HEK293 (cell line): ENCODE measurements at regions not wholly inside any gene's neighbourhood (a gene's known extent, or its start where the extent isn't known, plus 50 kb on each side); places are given as distances from the start of the nearest gene placed in this dataset.

ENCODE experiments used
- CTCF ChIA-PET: fragments of 350-600 bp; formaldehyde crosslinking; extraction: SDS; loops from one replicate; lab custom pipeline; 2021; ENCODE audit warnings: antibody characterized with exemption; lab: Yijun Ruan, JAX
- POLR2A ChIA-PET: fragments of 300-600 bp; formaldehyde crosslinking; extraction: SDS; loops from one replicate; lab custom pipeline; 2020; ENCODE audit warnings: antibody characterized with exemption, inconsistent platforms; lab: Yijun Ruan, JAX
- H3K27ac ChIP-seq: fragments of 200-500 bp; sonication (Bioruptor generic); 2 replicates; pipeline ENCODE4 v1.5.1; 2014; ENCODE audit warnings: low read depth, low read length, control low read depth, inconsistent platforms; ENCODE audit errors: extremely low read depth
- H3K36me3 ChIP-seq, 2 experiments: fragments of 200-500 bp in 1 of 2; sonication (Bioruptor generic) in 1 of 2; 1 replicate in 1 of 2; 2 replicates in 1 of 2; pipeline ENCODE4 v1.5.1; 2014 to 2017; ENCODE audit warnings: inconsistent platforms in 2 of 2, low read length in 2 of 2; ENCODE audit not compliant: control insufficient read depth in 2 of 2, insufficient read depth in 1 of 2
- H3K4me1 ChIP-seq: fragments of 200-500 bp; sonication (Bioruptor generic); 2 replicates; pipeline ENCODE4 v1.5.1; 2014; ENCODE audit warnings: mild to moderate bottlenecking, low read length, inconsistent platforms; ENCODE audit not compliant: control insufficient read depth, insufficient read depth
- H3K4me3 ChIP-seq: 2 replicates; pipeline ENCODE4 v1.5.1; 2011; ENCODE audit warnings: low read depth, mild to moderate bottlenecking, control low read depth, low read length, moderate library complexity
- H3K9me3 ChIP-seq: fragments of 200-500 bp; sonication (Bioruptor generic); 2 replicates; pipeline ENCODE4 v1.5.1; 2014; ENCODE audit warnings: low read depth, low read length, inconsistent platforms; ENCODE audit not compliant: control insufficient read depth, insufficient read depth
- EGR2 ChIP-seq: fragments of 450-650 bp; formaldehyde crosslinking; IDR thresholded peaks from 2 replicates; pipeline ENCODE4 v1.5.1; 2016; ENCODE audit warnings: low read depth, missing biosample characterization, missing genetic modification characterization
- GLIS2 ChIP-seq: fragments of 450-650 bp; formaldehyde crosslinking; IDR thresholded peaks from 2 replicates; pipeline ENCODE4 v1.5.1; 2016; ENCODE audit warnings: missing biosample characterization, missing genetic modification characterization
- HOXD13 ChIP-seq: sonication (generic); formaldehyde crosslinking; IDR thresholded peaks from 2 replicates; pipeline ENCODE4 v1.8.0; 2022; ENCODE audit warnings: missing genetic modification reagents, borderline replicate concordance
- SCRT1 ChIP-seq: fragments of 450-650 bp; formaldehyde crosslinking; IDR thresholded peaks from 2 replicates; pipeline ENCODE4 v1.5.1; 2016; ENCODE audit warnings: missing biosample characterization, missing genetic modification characterization, borderline replicate concordance
- WT1 ChIP-seq: fragments of 450-650 bp; formaldehyde crosslinking; IDR thresholded peaks from 2 replicates; pipeline ENCODE4 v1.5.1; 2016; ENCODE audit warnings: missing biosample characterization, missing genetic modification characterization
- ZBTB1 ChIP-seq: fragments of 450-650 bp; formaldehyde crosslinking; IDR thresholded peaks from 2 replicates; pipeline ENCODE4 v1.5.1; 2016; ENCODE audit warnings: missing biosample characterization, missing genetic modification characterization
- ZBTB48 ChIP-seq: fragments of 450-650 bp; formaldehyde crosslinking; IDR thresholded peaks from 2 replicates; pipeline ENCODE4 v1.5.1; 2016; ENCODE audit warnings: missing biosample characterization, missing genetic modification characterization
- ZNF114 ChIP-seq: fragments of 450-650 bp; formaldehyde crosslinking; IDR thresholded peaks from 2 replicates; pipeline ENCODE4 v1.5.0; 2017; ENCODE audit warnings: missing biosample characterization, missing genetic modification characterization
- ZNF138 ChIP-seq: fragments of 450-650 bp; formaldehyde crosslinking; IDR thresholded peaks from 2 replicates; pipeline ENCODE4 v1.5.1; 2016; ENCODE audit warnings: missing biosample characterization, missing genetic modification characterization, borderline replicate concordance
- ZNF174 ChIP-seq: fragments of 450-650 bp; formaldehyde crosslinking; IDR thresholded peaks from 2 replicates; pipeline ENCODE4 v1.5.0; 2017; ENCODE audit warnings: missing biosample characterization, mild to moderate bottlenecking, missing genetic modification characterization
- ZNF175 ChIP-seq: fragments of 450-650 bp; formaldehyde crosslinking; IDR thresholded peaks from 2 replicates; pipeline ENCODE4 v1.5.1; 2016; ENCODE audit warnings: missing biosample characterization, missing genetic modification characterization
- ZNF202 ChIP-seq: fragments of 450-650 bp; formaldehyde crosslinking; IDR thresholded peaks from 2 replicates; pipeline ENCODE4 v1.5.1; 2016; ENCODE audit warnings: missing biosample characterization, missing genetic modification characterization, borderline replicate concordance
- ZNF501 ChIP-seq: fragments of 450-650 bp; formaldehyde crosslinking; IDR thresholded peaks from 2 replicates; pipeline ENCODE4 v1.5.1; 2016; ENCODE audit warnings: missing biosample characterization, missing genetic modification characterization
- ZNF544 ChIP-seq: fragments of 450-650 bp; formaldehyde crosslinking; IDR thresholded peaks from 2 replicates; pipeline ENCODE4 v1.5.0; 2017; ENCODE audit warnings: missing biosample characterization, missing genetic modification characterization
- ZNF548 ChIP-seq: fragments of 450-650 bp; formaldehyde crosslinking; IDR thresholded peaks from 2 replicates; pipeline ENCODE4 v1.5.1; 2016; ENCODE audit warnings: missing biosample characterization, missing genetic modification characterization
- ZNF555 ChIP-seq: fragments of 450-650 bp; formaldehyde crosslinking; conservative IDR thresholded peaks from 2 replicates; pipeline ENCODE4 v1.5.1; 2017; ENCODE audit warnings: missing biosample characterization, mild to moderate bottlenecking, missing genetic modification characterization, inconsistent platforms
- ZNF558 ChIP-seq: fragments of 450-650 bp; formaldehyde crosslinking; IDR thresholded peaks from 2 replicates; pipeline ENCODE4 v1.5.1; 2016; ENCODE audit warnings: missing biosample characterization, missing genetic modification characterization
- ZNF830 ChIP-seq: fragments of 450-650 bp; IDR thresholded peaks from 2 replicates; pipeline ENCODE4 v1.5.0; 2018; ENCODE audit warnings: missing biosample characterization, missing genetic modification characterization, low read depth, mild to moderate bottlenecking, moderate library complexity
- ZNF843 ChIP-seq: fragments of 450-650 bp; formaldehyde crosslinking; IDR thresholded peaks from 2 replicates; pipeline ENCODE4 v1.5.1; 2016; ENCODE audit warnings: missing biosample characterization, missing genetic modification characterization
- TF ChIP-seq, protein P1 (sequence below): fragments of 450-650 bp; formaldehyde crosslinking; IDR thresholded peaks from 2 replicates; pipeline ENCODE4 v1.5.1; 2016; ENCODE audit warnings: missing biosample characterization, missing genetic modification characterization, borderline replicate concordance
- TF ChIP-seq, protein P2 (sequence below): fragments of 450-650 bp; formaldehyde crosslinking; IDR thresholded peaks from 2 replicates; pipeline ENCODE4 v1.5.1; 2016; ENCODE audit warnings: missing biosample characterization, missing genetic modification characterization, low read depth

DNA sequence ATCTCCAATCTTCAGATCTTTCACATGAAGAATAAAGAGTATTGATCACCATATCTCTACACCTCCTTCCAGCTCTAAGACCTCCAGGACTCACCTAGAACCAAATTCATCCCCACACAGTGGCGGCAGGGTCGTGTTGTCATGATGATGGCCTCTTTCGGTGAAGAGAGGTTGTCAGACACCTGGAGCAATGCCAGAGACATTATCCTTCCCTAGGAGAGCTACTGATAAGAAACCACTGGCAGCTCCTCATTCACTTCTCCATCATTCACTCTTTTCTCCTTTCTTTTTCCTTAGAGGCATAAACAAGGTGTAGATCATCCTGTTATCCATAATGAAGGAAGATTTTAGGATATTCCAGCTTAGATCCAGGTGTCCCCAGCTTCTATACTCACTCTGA, 197.9 kb upstream of the TNP1 start (continued):
- TF ChIP-seq WT1 (no peak), ZNF830 (tag by site-specific recombination) (no peak)
- TF ChIP-seq, all 188 proteins: peak for 0

DNA sequence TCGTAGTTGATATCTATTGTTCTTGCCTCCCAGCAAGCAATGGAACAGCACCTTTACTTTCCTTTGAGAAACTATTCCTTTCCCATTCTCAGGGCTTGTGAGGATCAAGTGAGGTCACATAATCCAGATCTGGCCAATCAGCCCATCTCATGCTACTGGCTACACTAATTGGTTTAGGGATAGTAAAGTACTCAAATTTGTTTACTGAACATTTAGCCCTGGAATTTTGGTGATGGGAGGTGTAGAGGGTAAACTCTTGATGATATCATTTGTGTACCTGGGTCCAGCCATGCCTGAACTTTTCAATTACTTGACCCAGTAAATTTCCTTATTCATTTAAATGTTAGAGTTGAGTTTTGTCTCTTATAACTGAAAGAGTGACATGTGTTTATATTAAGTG, 195.8 kb upstream of the TNP1 start:
- H3K4me1 ChIP-seq, result peaks cover 5% of the 10 kb centered on the region
- no peaks in the 10 kb centered on the region for H3K9me3 ChIP-seq
- H3K4me3 ChIP-seq, result no peak overlapping the region
- CTCF ChIA-PET, result no interaction called here
- POLR2A ChIA-PET, result no interaction called here
- H3K27ac ChIP-seq, result no peak overlapping the region
- TF ChIP-seq ZNF174 (tag by site-specific recombination) (no peak), ZNF114 (tag by site-specific recombination) (no peak), ZNF544 (tag by site-specific recombination) (no peak)
- H3K36me3 ChIP-seq, result no peaks in the 10 kb centered on the region

DNA sequence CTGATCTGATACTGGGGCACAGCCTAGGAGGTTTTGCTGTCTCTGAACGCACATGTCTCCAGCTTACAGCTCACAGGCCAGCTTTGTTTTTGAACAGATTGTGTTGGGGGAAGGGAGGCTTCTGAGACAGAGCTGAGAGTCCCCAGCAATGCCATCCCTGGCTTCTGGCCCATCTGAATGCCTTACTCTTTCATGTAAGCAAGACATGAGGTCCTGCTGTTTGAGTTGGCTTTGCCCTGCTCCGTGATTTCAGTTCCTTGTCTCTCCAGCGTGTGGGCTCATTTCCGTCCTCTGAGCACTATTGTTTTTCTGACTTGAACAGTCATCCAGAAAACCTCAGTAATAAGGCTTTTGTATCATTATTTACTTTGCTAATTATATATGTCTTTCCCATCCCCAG, 194.9 kb upstream of the TNP1 start:
- TF ChIP-seq ZBTB1 (tag by site-specific recombination), result no peak
- no peak for TF ChIP-seq EGR2 (tag by site-specific recombination)
- no peak for TF ChIP-seq ZNF175 (tag by site-specific recombination)
- TF ChIP-seq ZNF174 (tag by site-specific recombination), result no peak
- no peak for TF ChIP-seq SCRT1
- TF ChIP-seq ZNF555 (tag by site-specific recombination), result no peak
- TF ChIP-seq, protein P1, sequence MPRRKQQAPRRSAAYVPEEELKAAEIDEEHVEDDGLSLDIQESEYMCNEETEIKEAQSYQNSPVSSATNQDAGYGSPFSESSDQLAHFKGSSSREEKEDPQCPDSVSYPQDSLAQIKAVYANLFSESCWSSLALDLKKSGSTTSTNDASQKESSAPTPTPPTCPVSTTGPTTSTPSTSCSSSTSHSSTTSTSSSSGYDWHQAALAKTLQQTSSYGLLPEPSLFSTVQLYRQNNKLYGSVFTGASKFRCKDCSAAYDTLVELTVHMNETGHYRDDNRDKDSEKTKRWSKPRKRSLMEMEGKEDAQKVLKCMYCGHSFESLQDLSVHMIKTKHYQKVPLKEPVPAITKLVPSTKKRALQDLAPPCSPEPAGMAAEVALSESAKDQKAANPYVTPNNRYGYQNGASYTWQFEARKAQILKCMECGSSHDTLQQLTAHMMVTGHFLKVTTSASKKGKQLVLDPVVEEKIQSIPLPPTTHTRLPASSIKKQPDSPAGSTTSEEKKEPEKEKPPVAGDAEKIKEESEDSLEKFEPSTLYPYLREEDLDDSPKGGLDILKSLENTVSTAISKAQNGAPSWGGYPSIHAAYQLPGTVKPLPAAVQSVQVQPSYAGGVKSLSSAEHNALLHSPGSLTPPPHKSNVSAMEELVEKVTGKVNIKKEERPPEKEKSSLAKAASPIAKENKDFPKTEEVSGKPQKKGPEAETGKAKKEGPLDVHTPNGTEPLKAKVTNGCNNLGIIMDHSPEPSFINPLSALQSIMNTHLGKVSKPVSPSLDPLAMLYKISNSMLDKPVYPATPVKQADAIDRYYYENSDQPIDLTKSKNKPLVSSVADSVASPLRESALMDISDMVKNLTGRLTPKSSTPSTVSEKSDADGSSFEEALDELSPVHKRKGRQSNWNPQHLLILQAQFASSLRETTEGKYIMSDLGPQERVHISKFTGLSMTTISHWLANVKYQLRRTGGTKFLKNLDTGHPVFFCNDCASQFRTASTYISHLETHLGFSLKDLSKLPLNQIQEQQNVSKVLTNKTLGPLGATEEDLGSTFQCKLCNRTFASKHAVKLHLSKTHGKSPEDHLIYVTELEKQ, result no peak
- no peak for TF ChIP-seq ZNF558
- no peak for TF ChIP-seq ZNF548 (tag by site-specific recombination)
- TF ChIP-seq GLIS2 (tag by site-specific recombination), result no peak
- TF ChIP-seq ZNF138 (tag by site-specific recombination), result no peak
- TF ChIP-seq WT1, result no peak
- no peak for TF ChIP-seq ZNF501 (tag by site-specific recombination)
- Histone ChIP-seq H3K4me1 (peaks cover 5% of the 10 kb centered on the region), H3K9me3 (no peaks in the 10 kb centered on the region), H3K4me3 (no peak overlapping the region), H3K27ac (no peak overlapping the region), H3K36me3 (no peaks in the 10 kb centered on the region)
- ChIA-PET CTCF (no interaction called here), POLR2A (no interaction called here)

DNA sequence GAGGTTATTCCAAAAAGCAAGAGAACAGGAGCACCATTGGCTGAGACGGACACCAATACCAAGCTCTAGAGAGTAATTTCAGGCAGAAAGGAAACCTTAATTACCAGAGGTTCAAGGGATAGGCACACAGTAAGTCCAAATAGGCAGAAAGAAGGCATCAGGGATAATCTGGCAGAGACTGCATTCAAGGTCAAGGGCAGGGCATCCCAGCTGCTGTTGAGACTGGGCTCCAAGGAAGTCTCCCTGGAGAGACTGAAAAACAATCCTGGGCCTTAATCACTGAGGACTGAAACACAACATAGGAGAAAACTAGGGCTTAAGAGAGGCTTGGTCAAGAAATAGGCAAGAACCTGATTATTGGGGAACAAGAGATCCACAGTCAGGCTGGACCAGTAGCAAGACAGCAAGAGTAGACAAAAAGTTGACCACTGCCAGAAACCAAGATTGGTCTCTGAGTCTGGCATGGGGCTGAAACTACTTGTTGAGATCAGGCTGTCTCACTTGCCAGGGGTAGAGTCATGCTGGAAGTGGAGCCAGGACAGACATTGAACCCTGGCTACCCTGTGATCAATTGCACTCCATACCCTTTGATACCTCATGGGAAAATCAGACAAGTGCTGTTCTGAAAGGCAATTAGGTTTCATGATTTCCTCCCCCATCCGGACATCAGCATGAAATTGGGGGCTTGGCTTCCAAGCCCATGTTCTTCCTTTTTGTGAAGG, 193.2 kb upstream of the TNP1 start:
- H3K9me3 ChIP-seq, result no peaks in the 10 kb centered on the region
- H3K4me1 ChIP-seq, result peaks cover 5% of the 10 kb centered on the region
- ChIA-PET POLR2A (no interaction called here), CTCF (interaction anchor here (1.3 kb wide), 1 partner anchor 9 kb away, joined by 8 read pairs; no protein-coding TSS in a partner anchor)
- no peaks in the 10 kb centered on the region for H3K36me3 ChIP-seq
- no peak overlapping the region for H3K27ac ChIP-seq
- H3K4me3 ChIP-seq, result no peak overlapping the region
- TF ChIP-seq, protein P2, sequence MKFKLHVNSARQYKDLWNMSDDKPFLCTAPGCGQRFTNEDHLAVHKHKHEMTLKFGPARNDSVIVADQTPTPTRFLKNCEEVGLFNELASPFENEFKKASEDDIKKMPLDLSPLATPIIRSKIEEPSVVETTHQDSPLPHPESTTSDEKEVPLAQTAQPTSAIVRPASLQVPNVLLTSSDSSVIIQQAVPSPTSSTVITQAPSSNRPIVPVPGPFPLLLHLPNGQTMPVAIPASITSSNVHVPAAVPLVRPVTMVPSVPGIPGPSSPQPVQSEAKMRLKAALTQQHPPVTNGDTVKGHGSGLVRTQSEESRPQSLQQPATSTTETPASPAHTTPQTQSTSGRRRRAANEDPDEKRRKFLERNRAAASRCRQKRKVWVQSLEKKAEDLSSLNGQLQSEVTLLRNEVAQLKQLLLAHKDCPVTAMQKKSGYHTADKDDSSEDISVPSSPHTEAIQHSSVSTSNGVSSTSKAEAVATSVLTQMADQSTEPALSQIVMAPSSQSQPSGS (tag by site-specific recombination), result no peak
- TF ChIP-seq ZNF843 (tag by site-specific recombination), result no peak
- TF ChIP-seq HOXD13, result no peak
- no peak for TF ChIP-seq ZNF202 (tag by site-specific recombination)
- no peak for TF ChIP-seq ZBTB48 (tag by site-specific recombination)
